ENCODE measurements at regions not wholly inside any gene's neighbourhood (a gene's known extent, or its start where the extent isn't known, plus 50 kb on each side); places are given as distances from the start of the nearest gene placed in this dataset.

- H3K27me3 ChIP-seq, result no peaks in the 10 kb centered on the region
- intact Hi-C loops (cut with DNase I), result no loop called here
- H3K4me3 ChIP-seq, result no peak overlapping the region
- TF ChIP-seq POLR2A (IDR thresholded peaks at IDR 0.05) (no peak), CTCF (IDR thresholded peaks at IDR 0.05) (no peak)
- no peak for ATAC-seq
- H3K36me3 ChIP-seq (replicated peaks in 1 of 2; ENCODE audit: insufficient read depth in 1 of 2, low read depth in 2 of 2), result no peaks in the 10 kb centered on the region
- 81 to 82% methylated on average over 1 of the region's 1 CpG for WGBS, 2 donors
- H3K27ac ChIP-seq, result no peak overlapping the region
- no peak for DNase-seq
- H3K9me3 ChIP-seq, result no peaks in the 10 kb centered on the region
- no peaks in the 10 kb centered on the region for H3K4me1 ChIP-seq
These were observed 783.2 kb upstream of the LRRN3 start for GRCh38 chr7:110307776-110308175.

GRCh38 chr7:110308791-110309190 lies 782.1 kb upstream of the LRRN3 start:
- 80 to 85% methylated on average over 5 of the region's 5 CpGs for WGBS, 2 donors
- ATAC-seq, result no peak

GRCh38 chr7:110309941-110310340 lies 781.0 kb upstream of the LRRN3 start:
- H3K9me3 ChIP-seq, result no peaks in the 10 kb centered on the region
- no peaks in the 10 kb centered on the region for H3K36me3 ChIP-seq (replicated peaks in 1 of 2; ENCODE audit: insufficient read depth in 1 of 2, low read depth in 2 of 2)
- intact Hi-C loops (cut with DNase I), result no loop called here
- no peak for DNase-seq
- no peak for TF ChIP-seq CTCF (IDR thresholded peaks at IDR 0.05)
- no peak for TF ChIP-seq POLR2A (IDR thresholded peaks at IDR 0.05)
- no peak overlapping the region for H3K4me3 ChIP-seq
- no peaks in the 10 kb centered on the region for H3K27me3 ChIP-seq
- H3K27ac ChIP-seq, result no peak overlapping the region
- ATAC-seq, result no peak
- H3K4me1 ChIP-seq, result no peaks in the 10 kb centered on the region

More at GRCh38 chr7:110308791-110309190, 782.1 kb upstream of the LRRN3 start:
- no peak overlapping the region for H3K4me3 ChIP-seq
- intact Hi-C loops (cut with DNase I), result no loop called here
- H3K4me1 ChIP-seq, result no peaks in the 10 kb centered on the region
- no peaks in the 10 kb centered on the region for H3K27me3 ChIP-seq
- no peak for DNase-seq
- no peaks in the 10 kb centered on the region for H3K36me3 ChIP-seq (replicated peaks in 1 of 2; ENCODE audit: insufficient read depth in 1 of 2, low read depth in 2 of 2)
- H3K27ac ChIP-seq, result no peak overlapping the region
- H3K9me3 ChIP-seq, result no peaks in the 10 kb centered on the region
- TF ChIP-seq POLR2A (IDR thresholded peaks at IDR 0.05) (no peak), CTCF (IDR thresholded peaks at IDR 0.05) (no peak)

- no peaks in the 10 kb centered on the region for H3K36me3 ChIP-seq (replicated peaks in 1 of 2; ENCODE audit: insufficient read depth in 1 of 2, low read depth in 2 of 2)
- no peak for ATAC-seq
- intact Hi-C loops (cut with DNase I), result no loop called here
These were observed 779.4 kb upstream of the LRRN3 start for GRCh38 chr7:110311556-110311955.

More at GRCh38 chr7:110311556-110311955, 779.4 kb upstream of the LRRN3 start:
- no peak for DNase-seq
- 61 to 64% methylated on average over 3 of the region's 3 CpGs for WGBS, 2 donors
- H3K4me3 ChIP-seq, result no peak overlapping the region
- TF ChIP-seq CTCF (IDR thresholded peaks at IDR 0.05) (no peak), POLR2A (IDR thresholded peaks at IDR 0.05) (no peak)
- H3K4me1 ChIP-seq, result no peaks in the 10 kb centered on the region
- H3K27ac ChIP-seq, result no peak overlapping the region
- no peaks in the 10 kb centered on the region for H3K9me3 ChIP-seq
- no peaks in the 10 kb centered on the region for H3K27me3 ChIP-seq

All from body of pancreas (tissue), 4 donors.